PFSK-1 (cell line): ENCODE measurements at regions not wholly inside any gene's neighbourhood (a gene's known extent, or its start where the extent isn't known, plus 50 kb on each side); places are given as distances from the start of the nearest gene placed in this dataset.

Experiments
- FOXP2 ChIP-seq: optimal IDR thresholded peaks from 2 replicates; pipeline ENCODE3; 2011; ENCODE audit warnings: borderline replicate concordance, control low read depth, inconsistent platforms; ENCODE audit not compliant: insufficient read depth; ENCODE audit errors: extremely low read length, extremely low read depth
- POLR2AphosphoS5 ChIP-seq: IDR thresholded peaks from 2 replicates; pipeline ENCODE4 v1.6.1; 2012; ENCODE audit warnings: low read depth, mild to moderate bottlenecking, control low read depth, low read length, moderate library complexity
- REST ChIP-seq, 2 experiments: IDR thresholded peaks; 2 replicates each; pipeline versions ENCODE4 v1.6.1 to v1.8.0; 2011 to 2012; ENCODE audit warnings: low read depth in 2 of 2, low read length in 2 of 2, control low read depth in 1 of 2, inconsistent platforms in 1 of 2, mild to moderate bottlenecking in 1 of 2, moderate library complexity in 1 of 2; ENCODE audit not compliant: insufficient read depth in 1 of 2
- SIN3A ChIP-seq: IDR thresholded peaks from 2 replicates; pipeline ENCODE4 v1.6.1; 2012; ENCODE audit warnings: mild to moderate bottlenecking, low read length, moderate library complexity, borderline replicate concordance; ENCODE audit not compliant: insufficient read depth
- TAF1 ChIP-seq: IDR thresholded peaks from 2 replicates; pipeline ENCODE4 v1.6.1; 2012; ENCODE audit warnings: low read length, control low read depth, borderline replicate concordance; ENCODE audit not compliant: insufficient read depth

- TF ChIP-seq POLR2AphosphoS5 (no peak), TAF1 (no peak), SIN3A (no peak), REST (IDR thresholded peaks at IDR 0.05; ENCODE audit: insufficient read depth in 1 of 2, low read depth in 2 of 2, low read length in 2 of 2) (no peak), FOXP2 (no peak)
Observed at GRCh38 chr22:48327721-48328120, 1500.0 kb downstream of the BRD1 start.
